ENCODE measurements at regions not wholly inside any gene's neighbourhood (a gene's known extent, or its start where the extent isn't known, plus 50 kb on each side); places are given as distances from the start of the nearest gene placed in this dataset.

DNA sequence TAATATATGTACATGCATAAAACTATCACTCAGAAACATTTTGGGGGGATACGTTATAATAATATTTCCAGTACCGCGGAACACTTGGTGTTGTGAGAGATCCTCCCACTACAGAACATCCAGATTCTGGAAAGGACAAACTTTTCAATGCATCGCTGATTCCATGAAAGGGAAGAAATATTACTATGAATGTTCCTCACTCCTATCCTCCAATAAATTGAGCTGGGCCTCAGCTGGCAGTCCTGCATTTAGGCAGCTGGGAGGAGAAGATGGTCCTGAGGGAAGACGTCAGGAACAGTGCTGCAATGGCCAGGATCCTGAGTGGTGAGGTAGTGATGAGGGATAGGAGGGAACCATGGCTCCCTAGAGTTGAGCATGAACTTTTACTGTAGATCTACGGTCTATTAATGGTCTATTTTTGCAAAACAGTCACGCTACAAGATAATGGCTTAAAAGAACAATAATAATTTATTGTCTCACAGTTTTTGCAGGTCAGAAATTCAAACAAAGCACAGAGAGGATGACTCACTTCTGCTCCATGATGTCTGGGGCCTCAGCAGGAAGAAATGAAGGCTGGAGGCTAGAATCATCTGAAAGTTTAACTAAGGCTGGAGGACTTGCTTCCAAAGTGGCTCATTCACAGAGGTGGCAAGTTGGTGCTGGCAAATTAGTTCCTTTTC, 538.1 kb downstream of the STIM2 start (continued):
- TF ChIP-seq FOS (IDR thresholded peaks at IDR 0.05; ENCODE audit: borderline replicate concordance, extremely low read depth, insufficient read length): no peak
- TF ChIP-seq, protein P1, sequence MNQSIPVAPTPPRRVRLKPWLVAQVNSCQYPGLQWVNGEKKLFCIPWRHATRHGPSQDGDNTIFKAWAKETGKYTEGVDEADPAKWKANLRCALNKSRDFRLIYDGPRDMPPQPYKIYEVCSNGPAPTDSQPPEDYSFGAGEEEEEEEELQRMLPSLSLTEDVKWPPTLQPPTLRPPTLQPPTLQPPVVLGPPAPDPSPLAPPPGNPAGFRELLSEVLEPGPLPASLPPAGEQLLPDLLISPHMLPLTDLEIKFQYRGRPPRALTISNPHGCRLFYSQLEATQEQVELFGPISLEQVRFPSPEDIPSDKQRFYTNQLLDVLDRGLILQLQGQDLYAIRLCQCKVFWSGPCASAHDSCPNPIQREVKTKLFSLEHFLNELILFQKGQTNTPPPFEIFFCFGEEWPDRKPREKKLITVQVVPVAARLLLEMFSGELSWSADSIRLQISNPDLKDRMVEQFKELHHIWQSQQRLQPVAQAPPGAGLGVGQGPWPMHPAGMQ (IDR thresholded peaks at IDR 0.05; ENCODE audit: borderline replicate concordance): no peak
- TF ChIP-seq ZNF274 (IDR thresholded peaks at IDR 0.05; ENCODE audit: insufficient read depth, insufficient read length): no peak
- TF ChIP-seq, protein P2, sequence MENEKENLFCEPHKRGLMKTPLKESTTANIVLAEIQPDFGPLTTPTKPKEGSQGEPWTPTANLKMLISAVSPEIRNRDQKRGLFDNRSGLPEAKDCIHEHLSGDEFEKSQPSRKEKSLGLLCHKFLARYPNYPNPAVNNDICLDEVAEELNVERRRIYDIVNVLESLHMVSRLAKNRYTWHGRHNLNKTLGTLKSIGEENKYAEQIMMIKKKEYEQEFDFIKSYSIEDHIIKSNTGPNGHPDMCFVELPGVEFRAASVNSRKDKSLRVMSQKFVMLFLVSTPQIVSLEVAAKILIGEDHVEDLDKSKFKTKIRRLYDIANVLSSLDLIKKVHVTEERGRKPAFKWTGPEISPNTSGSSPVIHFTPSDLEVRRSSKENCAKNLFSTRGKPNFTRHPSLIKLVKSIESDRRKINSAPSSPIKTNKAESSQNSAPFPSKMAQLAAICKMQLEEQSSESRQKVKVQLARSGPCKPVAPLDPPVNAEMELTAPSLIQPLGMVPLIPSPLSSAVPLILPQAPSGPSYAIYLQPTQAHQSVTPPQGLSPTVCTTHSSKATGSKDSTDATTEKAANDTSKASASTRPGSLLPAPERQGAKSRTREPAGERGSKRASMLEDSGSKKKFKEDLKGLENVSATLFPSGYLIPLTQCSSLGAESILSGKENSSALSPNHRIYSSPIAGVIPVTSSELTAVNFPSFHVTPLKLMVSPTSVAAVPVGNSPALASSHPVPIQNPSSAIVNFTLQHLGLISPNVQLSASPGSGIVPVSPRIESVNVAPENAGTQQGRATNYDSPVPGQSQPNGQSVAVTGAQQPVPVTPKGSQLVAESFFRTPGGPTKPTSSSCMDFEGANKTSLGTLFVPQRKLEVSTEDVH (IDR thresholded peaks at IDR 0.05; ENCODE audit: low read depth, partially characterized antibody): no peak
- no peak for TF ChIP-seq SPI1 (IDR thresholded peaks at IDR 0.05; ENCODE audit: borderline replicate concordance, insufficient read depth, low read depth, low read length)

DNA sequence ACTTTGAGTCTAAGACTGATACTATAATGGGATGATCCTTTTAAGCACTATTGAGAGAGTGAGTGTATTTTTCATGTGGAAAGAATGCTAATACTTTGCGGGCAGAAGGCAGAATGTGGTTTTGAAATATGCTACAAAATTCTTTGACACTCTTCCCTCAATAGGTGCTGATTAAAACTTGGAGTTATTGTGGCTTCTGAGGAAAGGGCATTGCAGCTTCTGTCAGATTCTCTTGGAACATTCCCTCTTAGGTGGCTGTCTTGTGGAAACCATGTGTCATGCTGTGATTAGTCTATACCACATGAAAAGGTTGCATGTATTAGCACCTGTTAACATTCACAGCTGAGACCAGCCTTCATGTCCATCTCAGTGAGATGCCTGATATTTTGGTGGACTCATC, 547.0 kb downstream of the STIM2 start:
- no TSS peak for BruUV-seq (replicated peaks)
- in situ Hi-C loops (cut with MboI): no loop called here
- no peak overlapping the region for H2AFZ ChIP-seq (ENCODE audit: control insufficient read depth, low read depth, low read length)
- H3K36me3 ChIP-seq (ENCODE audit: control insufficient read depth in 2 of 2, insufficient read depth in 2 of 2, low read length in 1 of 2): no peaks in the 10 kb centered on the region
- ChIA-PET SMC1A (ENCODE audit: uncharacterized antibody, unreplicated experiment) (no interaction called here), CTCF (no interaction called here), RAD21 (ENCODE audit: unreplicated experiment) (no interaction called here), POLR2A (no interaction called here)
- no peaks in the 10 kb centered on the region; the same call in 2 of the 3 replicates for H3K9me3 ChIP-seq (replicated peaks; ENCODE audit: control insufficient read depth, insufficient read depth, low read length)
- no peaks in the 10 kb centered on the region for H3K4me1 ChIP-seq (ENCODE audit: control insufficient read depth, insufficient read depth, low read length)
- H3K4me2 ChIP-seq (ENCODE audit: control insufficient read depth, insufficient read depth): no peak overlapping the region
- no peaks in the 10 kb centered on the region for H4K20me1 ChIP-seq (ENCODE audit: control insufficient read depth, insufficient read depth)
- no peaks in the 10 kb centered on the region for H3K79me2 ChIP-seq (ENCODE audit: control insufficient read depth, insufficient read depth, low read length)
- no peak overlapping the region for H3K9ac ChIP-seq (ENCODE audit: control insufficient read depth, insufficient read depth, low read length)
- DNase-seq (ENCODE audit: low read depth, low spot score) (no peak), FAIRE-seq (no peak), ATAC-seq (no peak)
- intact Hi-C loops (cut with micrococcal nuclease; ENCODE audit: unreplicated experiment): no loop called here
- no peak overlapping the region for H3K4me3 ChIP-seq
- no peak overlapping the region for H3K27ac ChIP-seq (ENCODE audit: control insufficient read depth, insufficient read depth)
- no peaks in the 10 kb centered on the region for H3K27me3 ChIP-seq (replicated peaks in 1 of 2; ENCODE audit: control insufficient read depth in 2 of 2, insufficient read depth in 2 of 2, low read length in 1 of 2)
- 50% methylated on average over 1 of the region's 1 CpG for WGBS (ENCODE audit: insufficient coverage, insufficient replicate concordance, low lambda C conversion rate, missing lambda C conversion rate)
- TF ChIP-seq SMAD1 (IDR thresholded peaks at IDR 0.05; ENCODE audit: low read depth, partially characterized antibody) (no peak), TCF3 (IDR thresholded peaks at IDR 0.05; ENCODE audit: borderline replicate concordance, insufficient read depth, low read depth, low read length) (no peak), SREBF1 (IDR thresholded peaks at IDR 0.05; ENCODE audit: low read length) (no peak), ZNF24 (IDR thresholded peaks at IDR 0.05) (no peak), NFIC (IDR thresholded peaks at IDR 0.05; ENCODE audit: low read depth, low read length) (no peak)
- TF ChIP-seq, protein P2 (IDR thresholded peaks at IDR 0.05; ENCODE audit: low read depth, partially characterized antibody): no peak

Data from GM12878 (cell line).